ENCODE measurements at regions not wholly inside any gene's neighbourhood (a gene's known extent, or its start where the extent isn't known, plus 50 kb on each side); places are given as distances from the start of the nearest gene placed in this dataset.
"Not testable (repeated sequence)": the region's sequence is repeated elsewhere in the genome, so short reads cannot be mapped to it uniquely, and the experiment has no call there.

DNA sequence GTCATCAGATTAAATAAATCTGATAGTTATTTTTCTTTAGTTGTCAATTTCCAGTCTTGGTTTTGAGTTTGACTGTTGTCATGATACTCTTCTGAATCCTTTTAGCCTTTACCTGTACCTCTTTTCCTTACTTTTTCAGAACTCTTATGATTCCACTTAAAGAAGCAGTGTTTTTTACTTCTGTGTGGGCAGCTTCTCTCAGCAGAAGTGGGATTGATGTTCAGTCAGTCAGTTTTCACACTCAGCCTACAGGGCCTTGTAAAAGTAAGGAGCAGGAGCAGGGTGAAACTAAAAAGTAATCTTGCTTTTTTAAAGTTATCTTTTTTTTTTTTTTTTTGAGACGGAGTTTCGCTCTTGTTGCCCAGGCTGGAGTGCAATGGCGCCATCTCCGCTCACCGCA, 75.1 kb downstream of the HAUS1 start:
- no peak for DNase-seq (ENCODE audit: low spot score)

DNA sequence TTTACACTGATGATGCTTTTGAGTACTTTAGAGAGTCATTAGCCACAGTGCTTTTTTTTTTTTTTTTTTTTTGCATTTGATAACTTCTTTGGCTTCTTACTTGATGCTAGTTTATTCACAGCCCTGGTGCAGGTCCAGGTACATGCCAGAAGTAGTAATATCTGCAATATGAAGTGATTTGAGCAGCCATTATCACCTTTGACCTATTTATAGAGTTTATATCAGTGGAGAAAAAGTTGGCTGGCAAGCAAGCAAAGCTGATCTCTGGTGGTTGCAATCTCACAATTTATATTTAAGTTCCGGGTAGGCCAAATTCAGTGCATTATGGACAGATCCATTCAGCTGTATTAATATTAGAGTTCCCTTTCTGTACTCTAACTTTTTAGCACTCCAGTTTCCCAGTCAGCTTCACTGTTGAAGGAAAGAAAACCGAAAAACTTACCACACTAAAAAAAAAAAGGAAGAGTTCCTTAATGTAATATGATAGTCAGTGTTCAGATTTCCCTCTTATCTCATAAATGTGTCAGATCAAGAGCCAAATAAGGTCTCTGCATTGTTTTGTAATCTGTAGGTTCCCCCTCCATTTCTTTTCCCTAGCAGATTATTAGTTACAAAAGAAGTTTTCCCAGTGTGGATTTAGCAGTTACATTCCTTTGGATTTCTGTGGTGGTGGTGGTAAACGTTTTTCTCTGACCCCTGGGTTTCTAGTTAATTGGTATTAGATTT, 78.6 kb downstream of the HAUS1 start:
- DNase-seq (ENCODE audit: low spot score): no peak

DNA sequence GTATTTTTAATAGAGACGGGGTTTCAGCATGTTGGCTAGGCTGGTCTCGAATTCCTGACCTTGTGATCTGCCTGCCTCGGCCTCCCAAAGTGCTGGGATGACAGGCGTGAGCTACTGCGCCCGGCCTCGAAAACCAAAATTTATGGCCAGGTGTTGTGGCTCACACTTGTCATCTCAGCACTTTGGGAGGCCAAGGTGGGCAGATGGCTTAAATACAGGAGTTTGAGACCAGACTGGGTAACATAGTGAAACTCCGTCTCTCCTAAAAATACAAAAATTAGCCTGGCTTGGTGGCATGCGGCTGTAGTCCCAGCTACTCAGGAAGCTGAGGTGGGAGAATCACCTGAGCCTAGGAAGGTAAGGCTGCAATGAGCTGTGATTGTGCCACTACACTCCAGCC, 80.1 kb downstream of the HAUS1 start:
- not testable (repeated sequence) for DNase-seq (ENCODE audit: low spot score)

DNA sequence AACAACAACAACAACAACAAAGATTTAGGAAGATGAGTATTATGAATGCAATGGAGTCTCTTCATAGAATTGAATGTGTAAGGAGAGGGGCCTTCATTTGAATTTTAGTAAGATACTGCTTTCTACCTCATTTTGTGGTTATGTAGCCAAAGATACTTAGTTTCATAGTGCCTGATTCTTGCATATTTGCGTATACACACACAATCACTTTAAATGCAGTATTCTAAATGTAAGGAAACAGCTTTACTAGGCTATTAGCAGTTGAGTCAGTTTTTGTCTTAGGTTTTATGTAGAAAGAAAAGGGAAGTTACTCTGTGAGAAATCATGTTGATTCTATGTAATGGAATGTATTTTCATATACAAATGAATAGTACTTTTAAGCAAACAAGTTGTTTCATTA, 80.5 kb downstream of the HAUS1 start:
- DNase-seq (ENCODE audit: low spot score): no peak

DNA sequence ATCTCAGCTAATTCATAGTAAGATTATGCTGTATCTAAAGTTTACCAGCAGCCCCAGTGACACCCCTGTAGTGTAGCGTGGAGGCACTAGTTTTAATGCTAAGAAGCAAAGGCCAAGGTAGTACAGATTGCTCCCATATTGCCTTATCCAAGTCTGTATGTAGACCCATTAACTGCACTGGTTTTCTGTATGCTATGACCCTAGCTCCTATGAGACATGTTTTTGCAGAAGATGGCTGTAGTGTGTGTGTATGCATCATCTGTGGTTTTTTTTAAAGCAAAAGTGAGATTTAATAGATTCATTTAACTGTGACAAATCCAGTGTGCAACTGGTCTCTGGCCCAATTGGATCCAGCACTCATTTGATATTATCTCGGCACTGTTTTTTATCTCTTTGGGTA, 86.5 kb downstream of the HAUS1 start:
- DNase-seq (ENCODE audit: low spot score): no peak

DNA sequence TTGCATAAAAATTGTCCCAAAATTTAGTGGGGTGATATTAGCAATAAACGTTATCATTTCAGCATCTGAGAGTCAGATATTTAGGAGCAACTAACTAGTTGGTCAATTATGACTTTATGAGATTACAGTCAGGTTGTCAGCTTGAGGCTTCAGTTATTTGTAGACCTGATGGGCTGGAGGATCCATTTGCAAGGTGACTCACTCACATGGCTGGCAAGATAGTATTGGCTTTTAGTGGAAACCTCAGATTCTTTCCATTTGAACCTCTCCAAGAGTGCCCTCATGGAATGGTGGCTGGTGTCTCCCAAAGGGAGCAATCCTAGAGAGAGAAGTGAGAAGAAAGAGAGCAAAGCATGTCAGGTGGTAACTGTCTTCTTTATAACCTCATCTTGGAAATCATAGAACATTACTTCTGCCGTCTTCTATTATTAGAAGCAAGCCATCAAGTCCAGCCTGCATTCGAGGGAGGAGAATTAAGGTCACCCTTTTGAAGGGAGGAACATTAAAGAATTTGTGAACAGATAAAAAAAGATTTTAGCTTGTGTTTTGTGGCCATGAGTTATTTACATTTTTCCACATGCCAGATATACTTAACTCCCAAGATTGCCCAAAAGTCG, 92.5 kb downstream of the HAUS1 start:
- DNase-seq (ENCODE audit: low spot score): no peak

DNA sequence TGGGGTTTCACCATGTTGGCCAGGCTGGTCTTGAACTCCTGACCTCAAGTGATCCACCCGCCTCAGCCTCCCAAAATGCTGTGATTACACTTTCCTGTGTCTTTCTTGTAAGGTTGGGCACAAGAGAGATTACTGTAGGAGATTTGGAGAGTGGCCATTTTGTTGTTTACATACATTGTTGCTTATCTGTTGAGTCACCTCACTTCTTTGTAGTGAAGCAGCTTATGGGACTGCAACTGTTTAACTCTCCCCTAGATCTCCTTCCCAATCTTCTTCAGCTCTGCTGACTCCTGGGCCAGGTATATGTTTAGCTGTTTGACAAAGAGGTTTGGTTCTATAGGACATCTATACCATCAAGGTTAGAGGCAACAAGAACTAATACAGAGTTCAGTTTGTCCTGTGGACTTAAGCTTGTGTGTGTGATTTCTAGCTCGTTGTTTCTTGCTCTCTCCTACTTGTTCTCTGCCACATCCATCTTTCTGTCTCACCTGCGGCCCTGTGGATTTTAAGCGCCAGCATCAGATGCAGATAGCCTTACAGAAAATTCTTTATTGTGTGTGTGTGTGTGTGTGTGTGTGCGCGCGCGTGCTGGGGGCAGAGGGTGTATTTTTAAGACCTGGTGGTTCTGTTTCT, 95.4 kb downstream of the HAUS1 start:
- DNase-seq (ENCODE audit: low spot score): no peak

DNA sequence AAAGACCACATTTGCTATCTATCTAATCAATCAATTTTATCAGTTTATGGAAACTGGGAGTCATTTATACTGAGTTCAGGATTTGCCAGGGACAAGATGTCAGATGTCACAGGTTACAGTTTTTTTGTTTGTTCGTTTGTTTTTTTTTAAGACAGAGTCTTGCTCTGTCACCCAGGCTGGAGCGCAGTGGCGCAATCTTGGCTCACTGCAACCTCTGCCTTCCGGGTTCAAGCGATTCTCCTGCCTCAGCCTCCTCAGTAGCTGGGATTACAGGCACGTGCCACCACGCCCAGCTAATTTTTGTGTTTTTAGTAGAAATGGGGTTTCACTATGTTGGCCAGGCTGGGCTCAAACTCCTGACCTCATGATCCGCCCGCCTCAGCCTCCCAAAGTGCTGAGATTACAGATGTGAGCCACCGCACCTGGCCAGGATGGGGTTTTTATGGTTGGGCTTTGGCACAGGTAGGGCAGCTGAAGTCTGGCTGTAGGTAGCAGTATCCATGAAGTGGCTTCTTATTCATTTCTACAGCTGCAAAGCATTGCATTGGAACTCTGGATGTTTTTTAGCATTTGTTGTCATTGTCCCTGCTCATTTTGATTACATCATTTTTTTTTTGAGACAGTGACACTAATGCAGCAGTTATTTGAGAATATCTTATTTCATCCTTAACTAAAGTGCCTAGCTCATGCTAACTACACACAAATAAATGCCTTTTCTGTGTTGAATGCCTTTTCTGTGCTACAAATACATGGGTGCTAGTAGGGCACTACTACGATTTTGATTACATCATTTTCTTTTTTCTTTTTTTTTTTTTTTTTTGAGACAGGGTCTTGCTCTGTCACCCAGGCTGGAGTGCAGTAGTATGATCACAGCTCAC, 96.2 kb downstream of the HAUS1 start:
- DNase-seq (ENCODE audit: low spot score): not testable (repeated sequence)

DNA sequence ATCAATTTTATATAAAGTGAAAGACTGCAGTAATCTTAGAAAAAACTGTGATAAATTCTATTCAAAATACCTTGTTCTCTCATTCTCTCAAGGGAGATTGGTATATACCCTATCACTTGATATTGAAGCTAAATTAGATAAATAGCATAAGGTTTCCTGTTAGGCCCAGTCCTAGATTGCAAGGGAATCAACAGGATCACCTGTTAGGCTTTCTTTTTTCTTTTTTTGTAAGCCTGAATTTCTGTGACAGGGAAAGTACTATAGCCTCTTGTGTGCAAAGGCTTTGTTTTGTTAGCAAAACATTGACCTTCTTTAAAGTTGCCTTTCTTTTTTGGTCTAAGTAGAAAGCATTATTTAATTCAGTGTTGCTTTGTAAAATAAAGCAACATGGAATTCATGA, 100.0 kb downstream of the HAUS1 start:
- no peak for DNase-seq (ENCODE audit: low spot score)

DNA sequence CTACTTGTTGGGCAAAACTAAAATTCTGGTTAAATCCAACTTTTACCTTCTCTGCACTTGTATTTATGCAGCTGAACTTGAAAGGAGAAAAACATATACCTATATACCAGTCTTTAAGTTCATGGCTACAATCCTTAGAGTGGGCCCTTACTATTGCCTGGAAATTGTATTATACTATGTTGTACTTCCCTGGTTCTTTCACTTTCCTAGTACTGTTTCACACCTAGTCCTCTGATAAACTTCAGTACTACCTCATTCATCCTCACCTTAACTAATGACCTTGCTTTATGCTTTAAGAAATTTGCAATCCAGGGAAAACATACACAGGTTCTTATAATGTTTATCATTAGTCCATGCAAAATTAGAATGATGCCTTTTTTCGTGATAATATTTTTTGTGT, 103.8 kb downstream of the HAUS1 start:
- no peak for DNase-seq (ENCODE audit: low spot score)

DNA sequence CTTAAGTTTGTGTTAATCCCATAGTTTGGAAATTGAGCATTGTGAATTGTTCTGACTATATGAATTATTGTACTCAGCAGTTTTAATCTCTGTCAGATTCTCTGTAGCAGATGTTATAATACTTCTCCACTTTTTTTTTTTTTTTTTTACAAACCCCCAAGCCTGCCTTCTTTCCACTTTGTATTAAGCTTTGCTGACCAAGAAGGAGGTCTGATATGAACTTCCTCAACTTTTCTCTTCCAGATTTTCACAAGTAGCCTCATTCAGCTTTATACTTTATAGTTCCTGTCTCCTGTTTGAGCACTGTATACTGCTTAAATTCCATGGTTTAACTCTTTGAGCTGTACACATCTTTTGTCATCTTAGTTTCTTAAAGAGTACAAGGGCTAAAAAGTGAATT, 105.0 kb downstream of the HAUS1 start:
- DNase-seq (ENCODE audit: low spot score): no peak

DNA sequence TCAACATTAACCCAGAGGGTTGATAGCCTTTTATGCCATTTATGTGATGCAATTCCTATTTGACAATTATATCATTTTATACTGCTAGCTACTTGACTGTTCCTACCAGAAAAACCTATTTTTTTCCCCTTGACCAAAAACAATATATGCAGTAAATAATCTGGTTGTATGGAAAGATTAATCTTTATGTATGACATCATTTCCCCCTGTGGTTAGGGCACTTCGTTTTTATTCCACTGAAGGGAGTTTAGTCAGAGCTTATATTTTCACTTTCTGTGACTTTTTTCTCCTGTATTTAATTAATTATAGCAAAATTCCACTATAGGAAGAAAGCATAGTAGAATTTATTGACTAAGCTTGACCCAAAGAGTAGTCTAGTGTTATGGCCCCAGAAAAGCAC, 107.6 kb downstream of the HAUS1 start:
- no peak for DNase-seq (ENCODE audit: low spot score)

DNA sequence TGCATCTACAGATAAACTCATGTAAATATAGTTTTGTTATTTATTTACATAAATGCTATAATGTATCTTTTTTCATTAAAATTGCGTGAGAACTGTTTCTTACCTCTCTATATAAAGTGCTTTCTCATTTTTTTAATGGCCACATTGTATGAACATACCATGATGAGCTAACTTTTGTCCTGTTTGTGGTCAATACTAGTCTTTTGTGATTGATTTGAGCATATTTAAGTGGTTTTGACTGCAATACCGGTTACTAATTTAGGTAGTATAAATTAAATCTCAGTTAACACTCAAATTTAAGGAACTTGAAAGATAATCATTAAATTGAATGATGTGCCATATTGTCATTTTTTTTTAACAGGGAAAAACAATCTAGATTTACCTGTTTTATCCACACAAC, 108.2 kb downstream of the HAUS1 start:
- DNase-seq (ENCODE audit: low spot score): no peak

DNA sequence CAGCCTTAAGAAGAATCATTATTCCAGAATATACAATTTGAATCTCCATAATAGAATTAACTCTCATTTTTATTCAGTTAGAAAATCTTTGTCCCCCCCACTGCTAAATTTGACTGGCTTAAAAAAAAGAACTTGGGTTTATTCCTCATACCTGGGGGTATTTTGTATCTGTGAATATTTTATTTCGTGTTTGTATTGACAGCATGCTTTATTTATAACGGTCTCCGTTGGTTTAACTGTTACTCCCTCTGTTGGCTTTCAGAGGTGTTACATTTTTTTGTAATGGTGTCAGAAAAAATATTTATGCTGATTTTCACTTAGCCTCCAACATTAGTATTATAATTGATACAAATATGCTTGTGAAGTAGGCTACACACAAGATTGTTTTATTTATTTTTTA, 109.1 kb downstream of the HAUS1 start:
- peak; percentile 50 for DNase-seq (ENCODE audit: low spot score)

DNA sequence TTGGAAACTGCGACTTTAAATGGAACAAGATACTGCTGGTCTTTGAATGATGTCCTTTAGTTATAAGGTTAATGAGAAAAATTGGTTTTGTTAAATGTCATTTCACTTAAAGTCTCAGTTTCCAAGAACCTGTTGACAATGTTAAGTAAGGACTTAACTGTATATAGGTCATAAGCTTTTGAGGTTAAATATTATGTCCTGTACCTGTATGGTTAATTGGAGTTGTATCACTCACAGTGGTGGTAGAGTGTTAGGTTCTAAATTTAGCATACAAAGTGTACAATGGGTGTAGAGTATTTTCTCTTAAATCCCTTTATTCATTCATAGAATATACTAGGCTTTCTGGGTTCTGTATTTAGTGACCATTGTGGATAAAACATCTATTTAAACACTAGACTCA, 110.2 kb downstream of the HAUS1 start:
- DNase-seq (ENCODE audit: low spot score): no peak

DNA sequence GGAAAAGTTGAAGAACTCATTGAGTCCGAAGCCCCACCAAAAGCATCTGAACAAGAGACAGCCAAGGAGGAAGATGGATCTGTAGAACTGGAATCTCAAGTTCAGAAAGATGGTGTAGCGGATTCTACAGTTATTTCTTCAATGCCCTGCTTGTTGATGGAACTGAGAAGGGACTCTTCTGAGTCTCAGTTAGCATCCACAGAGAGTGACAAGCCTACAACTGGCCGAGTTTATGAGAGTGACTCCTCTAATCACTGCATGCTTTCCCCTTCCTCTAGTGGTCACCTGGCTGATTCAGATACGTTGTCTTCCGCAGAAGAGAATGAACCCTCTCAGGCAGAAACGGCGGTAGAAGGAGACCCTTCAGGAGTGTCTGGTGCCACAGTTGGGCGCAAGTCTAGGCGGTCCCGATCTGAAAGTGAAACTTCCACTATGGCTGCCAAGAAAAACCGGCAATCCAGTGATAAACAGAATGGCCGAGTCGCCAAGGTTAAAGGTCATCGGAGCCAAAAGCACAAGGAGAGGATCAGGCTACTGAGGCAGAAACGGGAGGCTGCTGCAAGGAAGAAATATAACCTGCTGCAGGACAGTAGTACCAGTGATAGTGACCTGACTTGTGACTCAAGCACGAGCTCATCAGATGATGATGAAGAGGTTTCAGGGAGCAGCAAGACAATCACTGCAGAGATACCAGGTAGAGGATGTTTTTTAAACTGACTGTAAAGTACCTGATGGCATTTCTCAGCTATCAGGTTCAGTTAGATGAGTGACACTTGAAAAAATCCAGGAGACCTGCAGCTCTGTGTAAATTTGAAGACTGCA, 111.9 kb downstream of the HAUS1 start:
- no peak for DNase-seq (ENCODE audit: low spot score)

DNA sequence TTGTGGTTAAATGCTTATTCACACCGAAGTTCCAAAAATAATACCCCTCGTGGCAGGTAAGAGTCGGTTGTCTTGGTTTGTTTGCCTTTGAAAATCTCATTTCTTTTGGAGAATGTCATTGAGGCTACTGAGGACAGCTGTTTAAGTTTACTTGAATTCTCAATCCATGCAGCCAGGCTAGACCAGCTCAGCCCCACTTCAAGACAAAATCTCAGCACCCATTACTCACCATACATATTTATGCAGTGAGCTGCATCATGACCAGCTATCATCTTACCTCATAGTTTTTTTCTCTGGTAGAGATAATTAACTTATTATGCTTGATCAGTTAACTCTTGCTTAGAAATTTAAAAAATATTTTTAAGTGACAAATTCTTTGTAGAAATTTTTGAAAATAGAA, 115.9 kb downstream of the HAUS1 start:
- DNase-seq (ENCODE audit: low spot score): no peak

DNA sequence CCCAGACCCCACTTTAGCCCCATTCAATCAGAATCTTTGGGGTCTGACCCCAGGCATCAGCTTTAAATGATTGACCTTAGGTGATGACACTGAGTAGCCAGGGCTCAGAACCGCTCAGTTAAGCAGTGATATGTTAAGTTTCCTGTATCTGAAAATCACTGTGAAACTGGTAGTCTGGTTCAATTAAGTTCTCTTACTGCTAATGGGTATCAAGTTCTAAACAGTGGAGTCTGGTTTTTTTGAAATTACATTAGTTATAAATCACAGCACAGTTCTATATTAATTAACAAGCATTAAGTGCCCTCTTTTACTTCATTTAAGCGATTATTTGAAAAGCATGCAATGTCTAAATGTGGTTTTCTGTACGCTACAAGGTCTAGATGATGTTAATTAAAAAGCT, 117.9 kb downstream of the HAUS1 start:
- DNase-seq (ENCODE audit: low spot score): no peak

DNA sequence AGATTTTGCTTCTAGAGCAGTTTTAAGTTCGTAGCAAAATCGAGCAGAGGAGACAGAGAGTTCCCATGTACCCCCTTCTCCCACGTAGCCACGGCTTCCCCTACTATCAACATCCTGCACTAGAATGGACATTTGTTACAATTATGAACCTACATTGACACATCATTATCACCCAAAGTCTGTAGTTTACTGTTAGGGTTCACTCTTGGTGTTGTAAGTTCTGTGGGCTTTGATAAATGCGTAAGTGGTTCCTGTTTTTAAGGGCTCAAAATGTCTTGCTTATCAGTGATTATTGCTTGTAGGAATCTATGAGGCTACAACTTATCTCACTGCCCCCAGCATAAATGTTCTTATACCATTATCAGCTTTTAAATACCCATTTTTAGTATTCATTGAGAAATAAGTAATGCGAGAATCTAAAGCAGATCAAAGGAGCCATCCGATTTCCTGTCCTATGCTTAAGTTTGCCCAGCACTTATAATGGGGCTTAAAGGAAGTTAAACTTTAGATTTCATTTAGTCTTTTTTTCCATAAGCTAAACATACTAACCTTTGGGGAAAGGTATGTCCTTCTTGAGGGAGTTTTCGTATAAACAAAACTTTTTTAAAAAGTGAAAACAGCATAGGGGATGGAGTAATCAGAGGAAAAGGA, 118.7 kb downstream of the HAUS1 start:
- DNase-seq (ENCODE audit: low spot score): peak; percentile 24

DNA sequence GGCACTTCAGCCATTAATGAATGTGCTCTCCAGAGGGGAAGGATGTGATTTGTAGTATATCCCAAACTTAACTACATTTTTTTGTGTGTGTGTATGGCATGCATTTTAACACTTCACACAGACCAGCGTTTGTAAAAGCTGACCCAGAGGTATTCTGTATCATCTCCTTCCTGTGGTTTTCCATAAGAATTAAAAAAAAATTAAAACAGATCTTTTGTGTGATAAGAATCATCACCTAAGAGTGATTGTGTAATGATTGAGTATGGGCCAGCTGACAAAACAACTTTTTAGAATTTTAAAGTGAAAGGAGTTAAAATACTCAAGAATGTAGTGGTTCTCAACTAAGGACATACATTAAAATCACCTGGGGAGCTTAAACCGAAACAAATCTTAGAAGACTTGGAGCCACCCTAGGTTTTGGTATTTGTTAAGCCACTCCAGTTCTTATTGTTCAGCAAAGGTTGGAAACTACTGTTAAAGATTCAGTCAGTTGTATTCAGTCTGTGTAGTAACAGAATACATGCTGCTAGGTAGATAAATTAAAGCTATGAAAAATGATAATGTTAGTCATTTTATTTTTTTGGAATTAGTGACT, 120.1 kb downstream of the HAUS1 start:
- no peak for DNase-seq (ENCODE audit: low spot score)

DNA sequence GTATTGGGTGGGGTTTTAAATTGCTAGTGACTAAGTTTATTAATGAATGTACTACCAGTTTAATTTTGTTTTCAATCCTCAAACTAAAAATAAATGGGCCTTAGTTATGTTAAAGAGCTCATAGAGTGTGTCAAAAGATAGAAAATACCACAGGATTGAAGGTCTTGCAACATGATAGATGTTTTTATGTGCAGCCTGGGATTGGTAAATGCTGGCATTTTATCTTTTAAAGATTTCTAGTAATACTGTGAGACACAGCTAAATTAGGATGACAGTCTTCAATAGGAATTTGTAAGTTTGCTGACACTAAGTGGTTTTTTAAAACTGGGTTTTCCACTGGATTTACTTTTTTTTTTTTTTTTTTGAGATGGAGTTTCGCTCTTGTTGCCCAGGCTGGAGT, 122.3 kb downstream of the HAUS1 start:
- no peak for DNase-seq (ENCODE audit: low spot score)

All from hematopoietic multipotent progenitor cell treated with erythropoietin and hydrocortisone succinate and interleukin-3 and kit ligand, for 17 days (in vitro differentiated cells).